Inferior parietal cortex (tissue), 1 donor: ENCODE measurements at regions not wholly inside any gene's neighbourhood (a gene's known extent, or its start where the extent isn't known, plus 50 kb on each side); places are given as distances from the start of the nearest gene placed in this dataset.

ENCODE experiments used
- DNase-seq: peaks from one replicate; pipeline ENCODE4 v3.0.0-alpha.2; 2016; ENCODE audit errors: extremely low spot score

- no peak for DNase-seq
Observed at GRCh38 chr13:44242766-44243165, 130.9 kb upstream of the SERP2 start.

DNA sequence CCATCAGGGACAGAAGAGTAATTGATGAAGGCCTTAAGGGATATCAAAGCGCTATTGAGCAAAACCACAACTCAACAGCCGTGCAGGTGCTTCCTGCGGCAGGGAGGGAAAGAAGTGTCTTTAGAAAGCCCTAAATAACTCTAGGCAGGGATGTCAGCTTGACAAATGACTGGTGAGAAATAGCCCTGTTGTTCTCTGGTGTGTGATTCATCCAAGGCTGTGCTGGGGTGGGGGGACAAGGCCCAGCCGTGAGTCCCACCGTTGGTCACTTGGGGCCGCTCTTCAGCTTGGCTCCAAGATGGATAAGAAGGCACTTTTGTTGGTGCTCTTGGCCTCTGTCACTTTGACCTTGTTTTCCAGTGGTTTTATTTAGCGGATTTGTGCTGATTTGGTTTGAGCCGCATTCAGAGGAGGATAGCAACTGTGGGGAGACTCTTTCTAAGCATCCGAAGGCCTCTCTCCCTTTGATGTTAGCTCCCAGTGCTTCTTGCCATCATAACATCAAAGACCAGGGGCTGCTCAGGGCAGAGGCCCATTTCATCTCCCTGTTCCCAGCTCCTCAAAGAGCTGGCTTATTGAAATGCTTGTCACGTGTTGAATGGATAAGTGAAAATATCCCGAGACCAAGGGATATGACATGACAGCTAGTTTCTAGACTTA, 130.3 kb upstream of the SERP2 start:
- DNase-seq = peak; percentile 53

GRCh38 chr13:44244288-44244687, 129.3 kb upstream of the SERP2 start:
- DNase-seq = peak; percentile 47

GRCh38 chr13:44249431-44249836, 124.2 kb upstream of the SERP2 start:
- DNase-seq = no peak

GRCh38 chr13:44252938-44253337, 120.7 kb upstream of the SERP2 start:
- no peak for DNase-seq

DNA sequence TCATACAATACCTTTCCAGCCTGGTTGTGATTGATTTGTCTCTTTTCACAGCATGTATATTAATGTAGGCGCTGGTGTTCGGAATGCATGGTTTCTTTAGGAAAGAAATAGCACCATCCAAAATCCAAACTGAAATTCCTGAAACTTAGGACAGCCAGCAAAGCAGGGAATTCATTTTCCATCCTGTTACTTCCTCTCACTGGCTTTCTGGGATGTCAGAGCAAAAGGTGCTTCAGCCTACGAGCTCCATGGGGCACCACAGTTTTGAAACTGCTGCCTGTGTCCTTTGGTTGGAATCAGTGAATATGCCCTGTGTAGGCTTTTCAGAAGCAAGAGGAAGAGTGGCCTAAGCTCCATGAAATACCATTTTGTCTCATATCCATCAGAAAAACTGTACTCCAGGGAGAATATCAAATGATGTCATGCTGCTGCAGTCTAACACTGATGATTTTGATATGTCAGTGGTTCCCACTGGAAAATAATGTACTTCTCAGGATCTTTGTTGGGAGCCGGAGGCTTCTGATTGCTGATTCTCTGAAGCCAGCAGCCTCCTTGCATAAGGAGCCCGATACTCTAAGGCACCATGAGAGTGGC, 117.8 kb upstream of the SERP2 start:
- DNase-seq = no peak

DNA sequence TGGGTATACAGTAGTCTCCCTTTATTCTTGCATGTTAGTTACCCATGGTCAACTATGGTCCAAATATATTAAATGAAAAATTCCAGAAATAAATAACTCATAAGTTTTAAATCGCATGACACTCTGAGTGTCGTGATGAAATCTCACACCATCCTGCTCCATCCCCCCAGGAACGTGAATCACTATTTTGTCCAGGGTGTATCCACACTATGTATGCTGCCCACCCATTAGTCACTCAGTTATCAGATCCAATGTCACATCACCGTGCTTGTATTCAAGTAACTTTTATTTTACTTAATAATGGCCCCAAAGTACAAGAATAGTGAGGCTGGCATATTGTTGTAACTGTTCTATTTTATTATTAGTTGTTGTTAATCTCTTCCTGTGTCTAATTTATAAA, 115.8 kb upstream of the SERP2 start:
- DNase-seq = no peak

DNA sequence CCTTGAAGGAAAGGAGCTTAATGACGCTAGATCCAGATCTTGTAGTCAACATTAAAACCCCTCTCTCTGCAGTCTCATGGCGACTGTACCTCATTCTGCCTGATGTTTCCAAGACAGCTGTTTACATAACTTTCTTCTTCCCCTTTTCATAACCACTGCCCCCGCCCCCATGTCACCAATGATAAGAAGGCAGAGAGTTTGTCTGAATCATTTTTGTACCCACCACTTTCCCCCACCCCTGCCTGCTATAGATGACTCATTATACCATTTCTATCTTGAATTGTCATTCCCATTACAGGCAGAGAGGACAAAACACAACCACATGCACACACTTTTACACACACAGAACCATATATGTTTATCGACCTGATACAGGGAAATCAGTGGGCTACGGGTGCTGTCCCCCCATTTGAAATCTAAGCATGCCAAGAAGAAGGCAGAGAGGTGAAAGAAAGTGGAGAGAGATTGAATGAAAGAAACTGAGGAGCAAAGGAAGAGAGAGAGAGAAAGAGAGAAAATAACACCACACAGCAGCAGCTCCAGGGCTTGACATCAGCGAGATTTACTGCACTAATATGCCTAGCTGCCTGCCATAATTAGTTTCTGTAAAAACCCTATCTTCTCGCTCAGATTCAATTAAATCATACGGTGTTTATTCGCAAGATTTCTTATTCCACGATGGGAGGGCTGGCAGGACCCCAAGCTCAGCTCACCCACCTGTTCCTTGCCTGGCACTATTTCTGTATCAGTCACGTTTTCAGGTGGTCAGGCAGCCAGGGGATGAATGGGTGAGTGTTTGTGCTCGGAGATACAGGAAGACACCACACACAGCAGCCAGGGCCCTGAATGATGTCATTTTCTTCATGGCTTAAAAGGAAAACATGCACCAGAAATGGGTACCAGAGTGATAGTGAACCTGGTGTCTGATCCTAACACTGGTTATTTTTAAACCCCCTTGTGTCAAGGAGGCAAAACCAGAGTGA, 114.3 kb upstream of the SERP2 start:
- no peak for DNase-seq

DNA sequence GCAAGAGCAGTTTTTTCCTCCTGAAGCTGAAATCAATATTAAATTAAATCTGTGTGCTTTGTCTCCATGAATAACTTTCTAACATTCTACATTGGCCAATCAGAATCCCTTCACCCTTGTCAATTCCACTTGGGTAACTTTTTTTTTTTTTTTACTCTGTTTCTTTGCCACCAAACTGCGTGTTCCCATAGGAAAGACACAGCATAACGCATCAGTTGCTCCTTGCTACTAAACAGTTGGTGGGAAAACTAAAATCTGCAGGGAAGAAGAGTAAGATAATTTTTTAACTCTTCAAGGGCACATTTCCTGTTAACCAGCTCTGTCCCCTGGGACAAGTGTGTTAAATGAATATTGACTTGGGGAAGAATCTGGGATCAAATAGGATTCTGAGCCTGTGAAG, 113.3 kb upstream of the SERP2 start:
- no peak for DNase-seq

- DNase-seq = no peak
Observed at GRCh38 chr13:44263751-44264620, 109.6 kb upstream of the SERP2 start.

DNA sequence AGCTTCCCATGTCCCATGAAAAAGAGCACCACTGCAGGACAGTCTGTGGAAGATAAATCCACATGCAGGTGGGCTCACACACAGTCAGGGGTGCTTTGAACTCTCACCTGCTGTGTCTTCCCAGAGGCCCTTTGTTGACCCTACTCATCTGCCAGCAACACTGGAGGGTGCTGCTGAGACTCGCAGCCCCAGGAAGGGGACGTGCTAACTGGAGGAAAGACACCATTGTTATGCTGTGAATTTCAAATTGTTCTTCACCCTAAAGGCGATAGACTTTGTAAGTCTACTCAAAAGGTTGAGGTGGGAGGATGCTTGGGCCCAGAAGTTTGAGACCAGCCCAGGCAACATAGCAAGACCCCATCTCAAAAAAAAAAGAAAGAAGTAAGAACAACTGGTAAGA, 107.3 kb upstream of the SERP2 start:
- no peak for DNase-seq

DNA sequence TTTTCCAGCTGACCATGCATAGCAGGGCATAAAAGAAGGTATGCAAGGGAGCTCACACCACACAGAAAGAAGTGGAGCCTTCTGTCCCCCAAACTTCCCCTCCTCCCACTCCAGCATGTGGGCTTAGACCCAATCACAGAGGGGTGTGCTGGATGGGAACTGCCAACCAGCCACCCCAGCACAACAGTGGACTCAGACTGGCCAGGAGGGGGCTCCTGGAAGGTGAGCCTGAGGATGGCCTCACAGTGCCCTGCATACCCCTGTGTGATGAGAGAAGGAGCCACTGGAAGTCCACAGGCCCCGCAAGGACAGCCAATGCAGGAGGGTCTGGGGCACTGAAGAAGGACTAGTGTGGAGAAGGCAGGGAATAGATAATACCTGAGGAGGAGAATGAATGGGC, 106.9 kb upstream of the SERP2 start:
- DNase-seq = no peak

- DNase-seq = no peak
Observed at GRCh38 chr13:44267203-44267602, 106.4 kb upstream of the SERP2 start.

DNA sequence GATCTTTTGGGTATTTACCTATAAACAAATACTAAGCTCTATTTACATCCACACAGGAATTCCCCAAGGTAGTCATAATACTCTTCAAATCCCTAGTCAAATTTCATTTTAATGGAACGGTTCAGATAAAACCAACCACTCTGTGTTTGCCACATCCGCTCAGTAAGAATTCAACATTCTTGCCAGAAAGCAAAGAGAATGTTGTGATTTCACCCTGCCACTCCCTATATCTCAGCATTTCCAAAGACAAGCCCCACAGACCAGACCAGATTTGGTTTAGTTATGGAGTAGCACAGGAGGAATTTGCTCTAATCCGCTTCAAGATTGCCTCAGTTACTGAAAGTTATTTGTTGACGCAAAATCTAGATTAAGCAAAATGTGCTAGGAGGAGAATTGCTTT, 105.6 kb upstream of the SERP2 start:
- DNase-seq = no peak

DNA sequence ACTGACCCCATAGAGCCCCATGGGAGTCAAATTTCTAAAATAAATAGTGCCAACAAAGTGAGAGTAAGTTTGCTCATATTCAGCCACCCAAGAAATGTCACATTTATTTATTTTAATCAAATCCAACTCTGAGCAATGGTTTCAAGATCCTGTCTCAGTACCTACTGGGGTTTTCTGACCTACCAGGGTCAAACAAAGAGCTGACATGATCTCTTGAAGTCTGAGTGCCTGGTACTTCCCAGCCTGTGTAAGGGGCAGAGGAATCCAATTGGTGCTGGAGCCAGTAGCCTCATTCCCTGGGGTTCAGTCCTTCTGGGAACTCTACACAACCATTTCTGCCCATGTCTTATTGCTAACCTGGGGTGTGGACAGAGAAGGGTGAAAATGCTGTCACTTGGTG, 104.6 kb upstream of the SERP2 start:
- DNase-seq = no peak

DNA sequence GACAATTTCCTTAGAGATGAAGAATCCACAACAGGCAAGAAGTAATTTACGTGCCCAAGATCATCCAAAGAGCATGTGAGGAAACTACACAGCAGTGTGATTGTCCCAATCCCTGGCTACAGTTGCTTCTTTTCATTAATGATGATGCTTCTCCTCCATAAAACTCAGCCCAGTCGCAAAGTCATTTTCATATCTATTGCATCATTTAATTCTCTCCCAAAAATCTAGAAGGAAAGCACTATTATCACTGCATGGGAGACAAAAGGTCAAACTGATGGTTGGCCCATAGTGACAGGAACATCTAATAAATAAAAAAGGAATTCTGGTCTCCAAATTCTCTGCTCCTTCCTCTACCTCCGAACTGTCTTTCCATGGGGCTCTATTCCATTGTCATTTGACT, 103.5 kb upstream of the SERP2 start:
- DNase-seq = no peak

DNA sequence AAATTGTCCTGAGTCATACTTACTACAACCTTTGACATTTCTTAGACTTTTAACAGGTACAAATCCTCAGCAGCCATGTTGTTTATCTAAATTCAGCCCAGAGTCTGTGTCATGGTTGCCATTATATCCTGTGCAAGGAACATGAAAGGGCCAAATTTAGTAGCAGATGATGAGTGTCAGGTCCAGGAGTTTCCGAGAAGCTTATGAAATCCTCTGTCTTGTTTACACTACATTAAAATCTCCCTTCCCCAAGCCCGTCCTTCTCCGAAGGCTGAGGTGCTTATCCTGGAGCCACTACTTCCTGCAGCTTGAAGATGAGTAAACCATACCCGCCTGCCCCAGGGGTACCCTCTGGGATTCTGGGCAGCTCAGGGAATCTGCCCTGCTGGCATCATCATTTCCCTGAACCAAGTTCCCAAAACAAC, 102.6 kb upstream of the SERP2 start:
- DNase-seq = no peak

DNA sequence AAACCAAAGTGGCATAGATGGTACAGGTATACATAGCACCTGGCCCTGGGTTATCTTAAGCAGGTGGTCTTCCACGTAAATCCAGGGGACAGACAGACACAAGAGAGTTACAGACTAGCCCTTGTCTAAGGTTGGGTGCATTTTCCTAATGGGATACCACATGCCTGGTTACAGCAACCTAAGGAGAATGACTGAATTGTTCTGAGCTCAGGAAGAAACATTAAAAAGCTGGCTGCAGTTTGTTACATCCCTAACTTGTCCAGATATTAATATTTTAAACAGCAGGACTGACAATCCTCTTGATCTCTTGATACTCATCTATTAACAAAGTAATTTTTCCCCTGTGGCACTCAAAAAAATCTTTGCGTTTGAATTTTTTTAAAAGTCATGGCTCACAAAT, 102.2 kb upstream of the SERP2 start:
- no peak for DNase-seq

DNA sequence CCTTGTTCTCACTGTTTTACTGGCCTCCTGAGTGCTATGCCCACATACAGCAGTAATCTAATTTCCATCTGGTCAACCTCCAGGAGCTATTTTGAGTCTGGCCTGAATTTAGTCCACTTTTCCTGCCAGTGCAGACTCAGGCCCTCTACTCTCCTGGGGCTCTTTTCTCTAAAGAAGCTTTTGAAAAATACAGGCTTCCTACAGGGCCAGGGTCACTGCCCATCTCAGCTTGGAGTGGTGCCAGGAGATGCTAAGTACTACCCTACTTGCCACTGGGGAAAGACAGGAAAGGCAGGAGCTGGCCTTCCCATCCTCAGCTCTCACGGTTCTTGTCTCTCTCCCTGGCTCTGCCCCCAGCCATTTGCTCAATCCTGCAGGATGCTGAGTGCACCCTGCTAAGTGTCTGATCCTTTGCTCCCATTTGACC, 101.7 kb upstream of the SERP2 start:
- no peak for DNase-seq

DNA sequence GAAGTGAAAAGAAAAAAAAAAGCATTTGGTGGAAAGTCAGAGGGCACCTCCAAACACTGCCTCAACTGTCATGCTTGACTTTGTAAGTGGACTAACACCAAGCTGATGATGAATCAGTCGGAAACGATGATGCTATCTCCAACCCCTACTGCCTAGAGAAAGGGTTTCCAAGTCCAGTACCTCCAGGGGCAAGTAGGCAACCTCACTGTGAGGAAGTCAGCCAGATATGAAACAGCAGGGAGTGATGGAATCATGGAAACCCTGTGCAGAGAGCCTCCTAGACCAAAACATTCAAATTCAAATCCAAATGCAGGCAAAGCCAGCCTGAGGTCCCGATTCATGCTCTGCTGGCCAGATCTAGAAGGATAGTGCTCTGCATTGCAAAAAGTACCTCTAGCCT, 100.9 kb upstream of the SERP2 start:
- no peak for DNase-seq

- DNase-seq = no peak
Observed at GRCh38 chr13:44273216-44273615, 100.4 kb upstream of the SERP2 start.
